22Rv1 (cell line): ENCODE measurements at regions not wholly inside any gene's neighbourhood (a gene's known extent, or its start where the extent isn't known, plus 50 kb on each side); places are given as distances from the start of the nearest gene placed in this dataset.

Experiments
- ZFX ChIP-seq: fragments of 450-650 bp; IDR thresholded peaks from 2 replicates; pipeline ENCODE4 v1.6.1; 2017; ENCODE audit warnings: antibody characterized with exemption, borderline replicate concordance
- TF ChIP-seq, protein P1 (sequence below): fragments of 450-650 bp; IDR thresholded peaks from 2 replicates; pipeline ENCODE4 v1.5.1; 2017; ENCODE audit warnings: mild to moderate bottlenecking

DNA sequence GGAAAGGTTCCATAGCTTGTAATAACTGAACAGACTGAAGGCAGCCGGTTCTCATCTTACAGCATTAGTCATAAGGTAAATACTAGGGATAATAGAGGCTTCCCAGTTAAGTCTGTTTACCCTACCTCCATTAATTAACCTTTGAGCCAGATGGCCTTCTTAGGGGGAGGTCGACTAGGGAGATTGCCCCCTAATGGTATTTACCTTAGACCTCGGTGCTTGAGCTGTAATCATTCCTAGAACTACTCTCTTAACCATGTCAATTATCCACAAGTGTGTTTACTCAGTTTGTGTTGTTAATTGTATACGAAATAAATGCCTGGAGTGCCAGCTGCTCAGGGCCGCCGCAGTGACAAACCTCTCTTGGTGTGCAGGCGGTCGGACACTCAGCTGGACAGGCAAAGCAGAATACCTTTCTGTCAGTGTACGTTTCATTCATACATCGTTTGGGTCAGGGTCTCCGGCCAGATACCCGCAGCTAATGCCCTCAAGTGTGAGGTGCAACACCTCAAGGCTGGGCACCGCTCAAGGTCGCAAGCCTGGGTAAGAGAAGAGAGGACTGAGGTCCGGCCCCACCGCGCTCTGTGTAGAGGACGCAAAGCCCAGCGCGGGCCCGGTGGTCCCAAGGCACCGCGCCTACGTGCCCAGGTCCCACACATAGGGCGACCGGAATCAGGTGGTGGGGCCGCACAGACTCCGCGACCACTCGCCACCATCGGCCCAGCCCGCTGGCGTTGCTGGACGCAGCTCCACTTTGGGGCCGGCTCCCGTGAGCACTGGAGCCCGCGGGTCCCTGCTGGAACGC lies 931.0 kb downstream of the NLGN4Y start:
- TF ChIP-seq, protein P1, sequence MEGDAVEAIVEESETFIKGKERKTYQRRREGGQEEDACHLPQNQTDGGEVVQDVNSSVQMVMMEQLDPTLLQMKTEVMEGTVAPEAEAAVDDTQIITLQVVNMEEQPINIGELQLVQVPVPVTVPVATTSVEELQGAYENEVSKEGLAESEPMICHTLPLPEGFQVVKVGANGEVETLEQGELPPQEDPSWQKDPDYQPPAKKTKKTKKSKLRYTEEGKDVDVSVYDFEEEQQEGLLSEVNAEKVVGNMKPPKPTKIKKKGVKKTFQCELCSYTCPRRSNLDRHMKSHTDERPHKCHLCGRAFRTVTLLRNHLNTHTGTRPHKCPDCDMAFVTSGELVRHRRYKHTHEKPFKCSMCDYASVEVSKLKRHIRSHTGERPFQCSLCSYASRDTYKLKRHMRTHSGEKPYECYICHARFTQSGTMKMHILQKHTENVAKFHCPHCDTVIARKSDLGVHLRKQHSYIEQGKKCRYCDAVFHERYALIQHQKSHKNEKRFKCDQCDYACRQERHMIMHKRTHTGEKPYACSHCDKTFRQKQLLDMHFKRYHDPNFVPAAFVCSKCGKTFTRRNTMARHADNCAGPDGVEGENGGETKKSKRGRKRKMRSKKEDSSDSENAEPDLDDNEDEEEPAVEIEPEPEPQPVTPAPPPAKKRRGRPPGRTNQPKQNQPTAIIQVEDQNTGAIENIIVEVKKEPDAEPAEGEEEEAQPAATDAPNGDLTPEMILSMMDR: no peak
- TF ChIP-seq ZFX: no peak
